Lung (tissue), 11 donors: ENCODE measurements at regions not wholly inside any gene's neighbourhood (a gene's known extent, or its start where the extent isn't known, plus 50 kb on each side); places are given as distances from the start of the nearest gene placed in this dataset.

Experiments
- ATAC-seq: fragments of 200-7000 bp; cut with Tn5 transposase; one replicate; pipeline ENCODE4 v1.9.1; 2020; ENCODE audit warnings: moderate number of reproducible peaks; ENCODE audit not compliant: insufficient read depth, low FRiP score
- DNase-seq, 3 donors: peaks; one replicate each; pipeline ENCODE4 v3.0.0-alpha.2; 2013 to 2017
- H3K27ac ChIP-seq, 2 donors: one replicate each; pipeline ENCODE4 v1.5.1; 2013; ENCODE audit warnings: mild to moderate bottlenecking in 2 of 2, moderate library complexity in 2 of 2, control low read depth in 1 of 2, inconsistent platforms in 1 of 2, low read depth in 1 of 2, low read length in 1 of 2
- H3K27me3 ChIP-seq, 3 donors: one replicate each; pipeline ENCODE4 v1.5.1; 2013; ENCODE audit warnings: low read length in 2 of 3; ENCODE audit not compliant: control insufficient read depth in 3 of 3, insufficient read depth in 3 of 3
- H3K36me3 ChIP-seq, 4 donors: one replicate each; pipeline ENCODE4 v1.5.1; 2013; ENCODE audit warnings: low read length in 4 of 4, mild to moderate bottlenecking in 1 of 4, moderate library complexity in 1 of 4; ENCODE audit not compliant: control insufficient read depth in 4 of 4, insufficient read depth in 4 of 4
- H3K4me1 ChIP-seq, 5 donors: one replicate each; pipeline ENCODE4 v1.5.1; 2013; ENCODE audit warnings: low read length in 5 of 5, mild to moderate bottlenecking in 2 of 5, moderate library complexity in 1 of 5; ENCODE audit not compliant: control insufficient read depth in 5 of 5, insufficient read depth in 5 of 5
- H3K4me3 ChIP-seq: one replicate; pipeline ENCODE4 v1.5.1; 2013; ENCODE audit warnings: mild to moderate bottlenecking, control low read depth, moderate library complexity
- H3K9ac ChIP-seq, 2 donors: one replicate each; pipeline ENCODE4 v1.5.1; 2013; ENCODE audit warnings: low read length in 2 of 2, control low read depth in 1 of 2; ENCODE audit not compliant: insufficient read depth in 1 of 2
- H3K9me3 ChIP-seq, 4 donors: one replicate each; pipeline ENCODE4 v1.5.1; 2013; ENCODE audit warnings: low read length in 3 of 4, mild to moderate bottlenecking in 1 of 4, moderate library complexity in 1 of 4; ENCODE audit not compliant: control insufficient read depth in 4 of 4, insufficient read depth in 3 of 4
- CTCF ChIP-seq: IDR thresholded peaks from 2 replicates; pipeline ENCODE4 v1.5.1; 2012; ENCODE audit warnings: mild to moderate bottlenecking; ENCODE audit errors: control extremely low read depth, extremely low read depth
- WGBS, 2 donors: extraction: QIAGEN DNeasy Blood & Tissue Kit; methylation state at CpG; one replicate each; pipeline ENCODE4 v1.1.7; 2013; 5-methylcytosine and 5-hydroxymethylcytosine counted together
- donor health status: control.
- donor health status: control.
- donor health status: Bipolar disorder and iron deficiency.
- donor health status: healthy.
- donor health status: DM: yes; HTN: yes; CAD: no.

GRCh38 chr6:121557146-121557940, 121.9 kb downstream of the GJA1 start:
- 94% methylated on average over 2 of the region's 2 CpGs for WGBS, 2 donors
- no peaks in the 10 kb centered on the region for H3K4me1 ChIP-seq
- no peak overlapping the region for H3K9ac ChIP-seq
- H3K27me3 ChIP-seq: no peaks in the 10 kb centered on the region
- peaks cover 0 to 2% (median 0%) of the 10 kb centered on the region in 4 donors for H3K9me3 ChIP-seq
- H3K4me3 ChIP-seq: no peak overlapping the region
- ATAC-seq (no peak), DNase-seq (no peak)
- H3K36me3 ChIP-seq: no peaks in the 10 kb centered on the region
- no peak for TF ChIP-seq CTCF
- no peak overlapping the region for H3K27ac ChIP-seq

GRCh38 chr6:121559611-121560269, 124.3 kb downstream of the GJA1 start:
- Histone ChIP-seq H3K9ac (no peak overlapping the region), H3K4me3 (no peak overlapping the region), H3K27ac (no peak overlapping the region), H3K27me3 (no peaks in the 10 kb centered on the region), H3K36me3 (no peaks in the 10 kb centered on the region), H3K9me3 (peaks cover 0 to 4% (median 2%) of the 10 kb centered on the region in 4 donors), H3K4me1 (no peaks in the 10 kb centered on the region)
- 91 to 93% methylated on average over 3 of the region's 3 CpGs for WGBS, 2 donors
- no peak for TF ChIP-seq CTCF
- no peak for ATAC-seq
- no peak for DNase-seq

GRCh38 chr6:121560476-121560875, 125.0 kb downstream of the GJA1 start:
- no peak for DNase-seq
- Histone ChIP-seq H3K4me3 (no peak overlapping the region), H3K9ac (no peak overlapping the region), H3K27ac (no peak overlapping the region), H3K4me1 (no peaks in the 10 kb centered on the region), H3K27me3 (no peaks in the 10 kb centered on the region), H3K36me3 (no peaks in the 10 kb centered on the region), H3K9me3 (peaks cover 0 to 7% (median 5%) of the 10 kb centered on the region in 4 donors)
- ATAC-seq: no peak
- TF ChIP-seq CTCF: no peak
